Upper lobe of left lung (tissue), 6 donors: ENCODE measurements at regions not wholly inside any gene's neighbourhood (a gene's known extent, or its start where the extent isn't known, plus 50 kb on each side); places are given as distances from the start of the nearest gene placed in this dataset.

Experiments
- ATAC-seq, 2 donors: fragments of 200-7000 bp; cut with Tn5 transposase; one replicate each; pipeline ENCODE4 v1.9.1; 2022; ENCODE audit warnings: mild to moderate bottlenecking in 2 of 2, moderate library complexity in 2 of 2; ENCODE audit not compliant: low FRiP score in 2 of 2
- DNase-seq, 2 donors: peaks; one replicate each; pipeline ENCODE4 v3.0.0-alpha.2; 2019 to 2020
- H3K27ac ChIP-seq, 4 donors: fragments of 200-600 bp; sonication (generic); one replicate each; pipeline ENCODE4 v1.5.1; 2016 to 2019
- H3K27me3 ChIP-seq, 4 donors: fragments of 200-600 bp; sonication (generic); one replicate each; pipeline ENCODE4 v1.5.1; 2017 to 2019
- H3K36me3 ChIP-seq, 4 donors: fragments of 200-600 bp; sonication (generic); one replicate each; pipeline ENCODE4 v1.5.1; 2016 to 2019
- H3K4me1 ChIP-seq, 4 donors: fragments of 200-600 bp; sonication (generic); one replicate each; pipeline ENCODE4 v1.5.1; 2018 to 2019
- H3K4me3 ChIP-seq, 4 donors: fragments of 200-600 bp; sonication (generic); one replicate each; pipeline ENCODE4 v1.5.1; 2017 to 2019; ENCODE audit warnings: mild to moderate bottlenecking in 2 of 4, moderate library complexity in 1 of 4
- H3K9me3 ChIP-seq, 4 donors: fragments of 200-600 bp; sonication (generic); one replicate each; pipeline ENCODE4 v1.5.1; 2018 to 2019
- EP300 ChIP-seq, 4 donors: sonication (generic); formaldehyde crosslinking; IDR thresholded peaks; one replicate each; pipeline ENCODE4 v1.5.1; 2017; ENCODE audit warnings: antibody characterized with exemption in 4 of 4, control low read depth in 2 of 4
- POLR2A ChIP-seq, 4 donors: fragments of 450-650 bp; IDR thresholded peaks; one replicate each; pipeline ENCODE4 v1.5.1; 2016 to 2017; ENCODE audit warnings: antibody characterized with exemption in 4 of 4, mild to moderate bottlenecking in 2 of 4
- POLR2AphosphoS5 ChIP-seq, 2 donors: sonication (generic); formaldehyde crosslinking; IDR thresholded peaks; one replicate each; pipeline ENCODE4 v1.5.1; 2017; ENCODE audit warnings: antibody characterized with exemption in 2 of 2
- WGBS, 2 donors: methylation state at CpG; one replicate each; pipeline ENCODE4 v1.1.5; 2017 to 2018; 5-methylcytosine and 5-hydroxymethylcytosine counted together
- TF ChIP-seq, protein P1 (sequence below), 6 experiments: fragments of 450-650 bp in 4 of 6; fragments of 200-600 bp in 2 of 6; sonication (generic) in 2 of 6; IDR thresholded peaks; one replicate each; pipeline ENCODE4 v1.5.1; 2016 to 2019; ENCODE audit warnings: antibody characterized with exemption in 6 of 6
- donor health status: DM: no; HTN: no; CAD: no; lungs with moderate emphysema.
- donor health status: DM: no; HTN: yes; CAD: no; lungs with severe emphysema.

GRCh38 chr4:189087971-189088370 lies 852.7 kb upstream of the FRG1 start:
- TF ChIP-seq, protein P1, sequence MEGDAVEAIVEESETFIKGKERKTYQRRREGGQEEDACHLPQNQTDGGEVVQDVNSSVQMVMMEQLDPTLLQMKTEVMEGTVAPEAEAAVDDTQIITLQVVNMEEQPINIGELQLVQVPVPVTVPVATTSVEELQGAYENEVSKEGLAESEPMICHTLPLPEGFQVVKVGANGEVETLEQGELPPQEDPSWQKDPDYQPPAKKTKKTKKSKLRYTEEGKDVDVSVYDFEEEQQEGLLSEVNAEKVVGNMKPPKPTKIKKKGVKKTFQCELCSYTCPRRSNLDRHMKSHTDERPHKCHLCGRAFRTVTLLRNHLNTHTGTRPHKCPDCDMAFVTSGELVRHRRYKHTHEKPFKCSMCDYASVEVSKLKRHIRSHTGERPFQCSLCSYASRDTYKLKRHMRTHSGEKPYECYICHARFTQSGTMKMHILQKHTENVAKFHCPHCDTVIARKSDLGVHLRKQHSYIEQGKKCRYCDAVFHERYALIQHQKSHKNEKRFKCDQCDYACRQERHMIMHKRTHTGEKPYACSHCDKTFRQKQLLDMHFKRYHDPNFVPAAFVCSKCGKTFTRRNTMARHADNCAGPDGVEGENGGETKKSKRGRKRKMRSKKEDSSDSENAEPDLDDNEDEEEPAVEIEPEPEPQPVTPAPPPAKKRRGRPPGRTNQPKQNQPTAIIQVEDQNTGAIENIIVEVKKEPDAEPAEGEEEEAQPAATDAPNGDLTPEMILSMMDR (IDR thresholded peaks at IDR 0.05) = no peak
- TF ChIP-seq POLR2AphosphoS5 (IDR thresholded peaks at IDR 0.05) = no peak
- TF ChIP-seq EP300 (IDR thresholded peaks at IDR 0.05) = no peak
- no peak for TF ChIP-seq POLR2A (IDR thresholded peaks at IDR 0.05)
- Histone ChIP-seq H3K36me3 (no peaks in the 10 kb centered on the region), H3K27ac (no peak overlapping the region), H3K9me3 (no peaks in the 10 kb centered on the region), H3K4me3 (no peak overlapping the region), H3K4me1 (peaks cover 0 to 3% (median 0%) of the 10 kb centered on the region in 4 donors), H3K27me3 (no peaks in the 10 kb centered on the region)
- WGBS, 2 donors = 77 to 78% methylated on average over 2 of the region's 2 CpGs
- ATAC-seq (no peak), DNase-seq (no peak)

DNA sequence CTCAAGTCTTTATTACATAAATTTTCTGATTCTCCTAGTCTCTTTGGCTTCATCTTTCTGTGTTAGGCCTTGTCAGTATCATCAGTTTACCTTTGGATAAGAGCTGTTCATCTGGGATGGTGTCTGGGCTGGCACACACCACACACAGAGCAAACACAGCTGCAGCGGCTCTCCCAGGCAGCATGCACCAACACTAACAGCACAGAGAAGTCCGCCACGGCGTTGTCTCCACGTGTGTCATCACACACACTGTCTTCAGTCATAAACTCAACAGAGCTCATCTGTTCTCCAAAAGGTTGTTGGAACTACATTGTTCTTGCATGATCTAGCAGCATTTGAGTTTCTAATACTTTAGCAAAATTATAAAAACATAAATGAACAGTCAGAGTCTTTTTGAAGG lies 851.9 kb upstream of the FRG1 start:
- no peak for TF ChIP-seq EP300 (IDR thresholded peaks at IDR 0.05)
- no peak for TF ChIP-seq POLR2AphosphoS5 (IDR thresholded peaks at IDR 0.05)
- TF ChIP-seq, protein P1 (IDR thresholded peaks at IDR 0.05) = no peak
- TF ChIP-seq POLR2A (IDR thresholded peaks at IDR 0.05) = no peak
- H3K4me3 ChIP-seq = no peak overlapping the region
- DNase-seq (peak in 1 of 2 donors; percentile 5), ATAC-seq (no peak)
- H3K27ac ChIP-seq = no peak overlapping the region
- 54 to 61% methylated on average over 5 of the region's 5 CpGs for WGBS, 2 donors
- H3K4me1 ChIP-seq = peaks cover 0 to 3% (median 0%) of the 10 kb centered on the region in 4 donors
- H3K9me3 ChIP-seq = no peaks in the 10 kb centered on the region
- no peaks in the 10 kb centered on the region for H3K36me3 ChIP-seq
- H3K27me3 ChIP-seq = no peaks in the 10 kb centered on the region

- H3K27ac ChIP-seq = no peak overlapping the region
- no peak overlapping the region for H3K4me3 ChIP-seq
- H3K9me3 ChIP-seq = no peaks in the 10 kb centered on the region
- H3K4me1 ChIP-seq = peaks cover 0 to 3% (median 0%) of the 10 kb centered on the region in 4 donors
- TF ChIP-seq EP300 (IDR thresholded peaks at IDR 0.05) = no peak
- TF ChIP-seq POLR2AphosphoS5 (IDR thresholded peaks at IDR 0.05) = no peak
- TF ChIP-seq, protein P1 (IDR thresholded peaks at IDR 0.05) = peak in 1 of 6 experiments; percentile 12
- no peaks in the 10 kb centered on the region for H3K27me3 ChIP-seq
- no peak for DNase-seq
- no peak for ATAC-seq
- 70 to 85% methylated on average over 2 of the region's 2 CpGs for WGBS, 2 donors
- no peaks in the 10 kb centered on the region for H3K36me3 ChIP-seq
These were observed 850.4 kb upstream of the FRG1 start for GRCh38 chr4:189090174-189090814.

DNA sequence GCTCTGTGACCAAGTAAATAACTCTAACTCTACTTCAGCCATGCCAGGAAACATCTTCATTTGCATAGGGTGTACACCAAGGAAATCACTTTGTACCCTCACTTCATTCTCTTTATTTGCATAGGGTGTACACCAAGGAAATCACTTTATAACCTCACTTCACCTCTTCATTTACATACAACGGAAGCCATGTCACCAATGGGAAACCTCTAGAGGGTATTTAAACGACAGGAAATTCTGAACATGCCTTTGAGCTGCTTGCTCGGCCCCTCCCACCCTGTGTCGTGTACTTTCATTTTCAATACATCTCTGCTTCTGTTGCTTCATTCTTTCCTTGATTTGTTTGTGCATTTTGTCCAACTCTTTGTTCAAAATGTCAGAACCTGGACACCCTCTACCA lies 848.1 kb upstream of the FRG1 start:
- 33 to 42% methylated on average over 4 of the region's 4 CpGs for WGBS, 2 donors
- ATAC-seq = no peak
- Histone ChIP-seq H3K27me3 (no peaks in the 10 kb centered on the region), H3K4me3 (no peak overlapping the region), H3K9me3 (no peaks in the 10 kb centered on the region), H3K27ac (no peak overlapping the region), H3K36me3 (no peaks in the 10 kb centered on the region), H3K4me1 (peaks cover 0 to 3% (median 0%) of the 10 kb centered on the region in 4 donors)
- TF ChIP-seq, protein P1 (IDR thresholded peaks at IDR 0.05) = no peak
- no peak for TF ChIP-seq POLR2AphosphoS5 (IDR thresholded peaks at IDR 0.05)
- no peak for TF ChIP-seq POLR2A (IDR thresholded peaks at IDR 0.05)
- no peak for TF ChIP-seq EP300 (IDR thresholded peaks at IDR 0.05)
- DNase-seq = no peak

DNA sequence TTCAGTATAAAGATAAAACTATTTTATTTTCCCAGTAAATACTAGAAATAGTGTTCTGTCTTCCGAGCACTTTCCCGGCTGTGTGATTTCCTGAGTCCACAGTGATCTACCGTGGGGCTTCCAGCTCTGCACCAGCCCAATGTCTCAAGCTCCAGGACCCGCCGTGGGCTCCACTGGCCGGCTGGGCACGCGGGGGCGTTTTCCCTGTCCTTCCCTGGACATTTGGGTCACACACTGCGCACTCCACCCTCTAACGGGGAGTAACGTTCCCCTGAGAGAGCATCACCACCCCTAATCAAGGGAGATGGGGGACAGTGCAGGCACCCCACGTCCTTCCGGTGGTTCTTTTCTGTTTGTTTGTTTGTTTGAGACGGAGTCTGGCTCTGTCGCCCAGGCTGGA lies 844.6 kb upstream of the FRG1 start:
- no peaks in the 10 kb centered on the region for H3K36me3 ChIP-seq
- no peaks in the 10 kb centered on the region for H3K9me3 ChIP-seq
- no peak for TF ChIP-seq POLR2A (IDR thresholded peaks at IDR 0.05)
- TF ChIP-seq POLR2AphosphoS5 (IDR thresholded peaks at IDR 0.05) = no peak
- TF ChIP-seq, protein P1 (IDR thresholded peaks at IDR 0.05) = no peak
- no peak for TF ChIP-seq EP300 (IDR thresholded peaks at IDR 0.05)
- 94% methylated on average over 16 of the region's 16 CpGs for WGBS, 2 donors
- H3K27ac ChIP-seq = no peak overlapping the region
- no peak for ATAC-seq
- peaks cover 0 to 3% (median 0%) of the 10 kb centered on the region in 4 donors for H3K4me1 ChIP-seq
- peak in 1 of 2 donors; percentile 60 for DNase-seq
- H3K4me3 ChIP-seq = no peak overlapping the region
- no peaks in the 10 kb centered on the region for H3K27me3 ChIP-seq
